T-helper 9 cell (primary cell): ENCODE measurements at regions not wholly inside any gene's neighbourhood (a gene's known extent, or its start where the extent isn't known, plus 50 kb on each side); places are given as distances from the start of the nearest gene placed in this dataset.

ENCODE experiments used
- DNase-seq: peaks from one replicate; pipeline ENCODE4 v3.0.0-alpha.2; 2020

DNA sequence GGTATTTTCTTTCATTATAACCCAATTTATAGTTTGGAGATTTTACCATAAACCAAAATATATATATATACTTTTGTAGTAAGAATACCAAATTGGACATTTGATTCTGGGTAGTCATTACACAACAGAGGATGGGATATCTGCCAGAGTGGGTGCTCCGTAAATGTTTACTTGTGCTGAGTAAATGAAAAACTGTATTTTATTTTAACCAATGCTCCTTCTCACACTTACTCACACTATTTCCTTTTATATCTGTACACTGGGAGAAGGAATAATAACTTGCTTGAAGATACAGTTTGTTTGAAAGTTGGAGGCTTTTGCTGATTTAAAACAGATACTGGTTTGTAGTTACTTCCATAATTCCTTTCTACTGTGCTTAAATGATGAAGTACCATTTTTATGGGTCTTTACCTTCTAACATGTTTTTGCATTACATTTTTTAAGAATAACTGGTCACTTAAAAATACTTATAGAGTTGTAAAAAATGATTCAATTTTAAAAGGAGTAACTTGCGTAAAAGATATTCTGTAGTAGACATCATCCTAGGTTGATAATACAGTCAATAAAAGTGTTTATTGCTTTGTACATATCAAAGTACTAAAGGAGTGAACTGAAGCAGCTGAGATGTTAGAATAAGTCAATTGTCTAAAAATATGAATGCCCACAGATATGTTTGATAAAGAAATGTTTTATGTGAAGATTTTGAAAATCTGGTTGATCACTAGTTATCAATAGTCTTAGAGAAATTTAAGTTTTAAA is 411.7 kb downstream of the UTRN start:
- DNase-seq: no peak

DNA sequence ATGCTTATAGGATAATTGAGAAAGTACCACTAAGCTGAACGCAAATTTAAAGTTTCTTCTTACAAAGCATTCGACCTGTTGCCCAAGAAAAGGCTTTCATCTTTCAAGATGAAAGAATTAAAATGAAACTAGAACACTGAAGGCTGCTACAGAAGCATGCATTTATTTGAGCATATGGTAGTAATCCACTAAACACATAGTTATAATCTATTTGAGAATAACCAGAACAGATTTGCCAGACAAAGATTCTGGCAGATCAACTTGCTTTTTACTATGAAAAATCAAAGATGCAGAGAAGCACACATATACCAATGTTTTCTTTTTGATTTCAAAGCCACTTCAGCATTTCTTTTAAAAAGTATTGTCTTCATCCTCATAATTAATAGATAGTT is 412.2 kb downstream of the UTRN start:
- no peak for DNase-seq

DNA sequence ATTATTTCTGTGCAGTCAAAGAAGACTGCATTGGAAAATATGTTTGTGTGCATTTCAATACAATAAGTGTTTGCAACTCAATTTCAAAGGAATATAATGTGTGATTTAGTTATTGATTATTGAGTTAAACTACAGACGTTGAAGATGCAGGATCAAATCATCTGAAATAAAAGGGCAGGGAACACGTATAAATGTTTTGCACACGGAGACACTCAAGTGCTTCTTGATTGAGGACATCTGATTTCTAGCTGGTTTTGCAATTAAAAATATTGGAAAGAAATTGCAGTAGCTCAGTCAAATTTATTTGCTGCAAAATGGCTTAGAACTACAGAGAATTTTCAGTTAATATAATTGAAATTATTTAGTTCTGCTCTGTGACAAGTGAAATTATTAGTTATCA is 412.7 kb downstream of the UTRN start:
- no peak for DNase-seq

DNA sequence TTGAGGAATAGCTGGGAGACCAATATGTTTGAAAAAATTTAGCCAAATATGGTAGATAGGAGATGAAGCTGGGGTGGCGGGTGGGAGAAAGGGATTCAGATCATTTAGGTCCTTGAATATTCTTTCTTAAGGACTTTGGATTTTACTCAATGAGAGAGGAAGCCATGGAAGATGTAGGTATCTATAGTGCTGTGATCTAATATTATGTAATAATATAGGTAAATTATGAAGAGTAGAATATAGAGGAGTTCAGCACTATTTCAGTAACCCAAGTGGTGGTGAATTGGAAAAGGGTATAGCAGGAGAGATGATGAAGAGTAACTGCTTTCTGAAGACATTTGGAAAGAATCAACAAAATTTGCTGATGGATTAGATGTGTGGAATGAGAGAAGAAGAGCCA is 417.6 kb downstream of the UTRN start:
- DNase-seq: no peak

DNA sequence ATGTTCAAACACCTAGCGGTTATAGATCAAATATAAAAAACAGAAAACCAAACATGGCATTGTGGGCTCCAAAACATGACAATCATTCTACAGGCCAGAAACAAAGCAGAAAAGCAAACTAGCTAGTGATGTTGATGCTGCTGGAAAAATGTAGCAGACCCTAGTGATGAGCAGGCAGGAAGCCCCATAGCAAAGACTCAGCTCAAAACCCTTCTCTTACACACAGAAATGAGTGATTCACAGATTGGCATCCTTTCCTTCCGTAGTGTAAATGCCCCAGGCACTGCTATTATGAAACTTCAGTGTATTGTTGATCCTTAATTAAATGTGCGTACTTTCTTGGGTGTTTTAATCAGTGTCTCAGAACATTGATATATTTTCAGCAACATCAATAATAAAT is 425.1 kb downstream of the UTRN start:
- no peak for DNase-seq

DNA sequence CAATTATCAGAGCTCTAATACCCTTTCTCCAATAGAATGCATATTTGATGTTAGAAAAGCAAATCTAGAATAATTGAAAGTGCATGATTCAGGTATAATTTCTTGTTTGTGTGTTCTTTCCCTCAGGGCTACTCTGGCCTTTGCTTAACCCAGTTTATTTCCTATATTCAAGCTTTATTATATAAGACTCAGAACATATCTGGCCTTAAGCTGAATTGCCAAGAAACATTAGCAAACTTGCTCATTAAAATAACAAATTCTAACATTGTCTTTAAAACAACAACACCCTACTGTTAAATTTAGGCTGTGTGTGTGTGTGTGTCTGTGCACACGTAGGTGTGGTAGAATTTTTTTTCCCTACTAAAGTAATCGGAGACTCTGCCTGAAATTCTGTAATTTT is 426.5 kb downstream of the UTRN start:
- DNase-seq: no peak

DNA sequence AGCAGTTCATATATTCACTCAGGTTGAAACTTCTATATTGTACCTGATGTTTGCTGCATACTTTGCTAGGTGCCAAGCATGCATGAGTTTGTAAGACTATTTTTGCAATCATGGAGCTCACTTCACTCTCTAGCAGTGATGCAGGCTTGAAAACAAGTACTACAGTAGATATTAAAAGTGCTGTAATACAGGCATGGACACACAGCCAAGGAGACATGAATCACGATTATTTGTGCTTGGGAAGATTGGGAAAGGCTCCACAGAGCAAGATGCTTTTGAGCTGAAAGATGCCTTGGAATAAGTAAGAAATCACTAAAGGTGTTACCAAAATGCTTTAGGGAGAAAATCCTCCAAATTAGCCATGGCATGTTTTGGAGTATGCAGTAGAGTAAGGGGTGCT is 427.4 kb downstream of the UTRN start:
- DNase-seq: no peak

DNA sequence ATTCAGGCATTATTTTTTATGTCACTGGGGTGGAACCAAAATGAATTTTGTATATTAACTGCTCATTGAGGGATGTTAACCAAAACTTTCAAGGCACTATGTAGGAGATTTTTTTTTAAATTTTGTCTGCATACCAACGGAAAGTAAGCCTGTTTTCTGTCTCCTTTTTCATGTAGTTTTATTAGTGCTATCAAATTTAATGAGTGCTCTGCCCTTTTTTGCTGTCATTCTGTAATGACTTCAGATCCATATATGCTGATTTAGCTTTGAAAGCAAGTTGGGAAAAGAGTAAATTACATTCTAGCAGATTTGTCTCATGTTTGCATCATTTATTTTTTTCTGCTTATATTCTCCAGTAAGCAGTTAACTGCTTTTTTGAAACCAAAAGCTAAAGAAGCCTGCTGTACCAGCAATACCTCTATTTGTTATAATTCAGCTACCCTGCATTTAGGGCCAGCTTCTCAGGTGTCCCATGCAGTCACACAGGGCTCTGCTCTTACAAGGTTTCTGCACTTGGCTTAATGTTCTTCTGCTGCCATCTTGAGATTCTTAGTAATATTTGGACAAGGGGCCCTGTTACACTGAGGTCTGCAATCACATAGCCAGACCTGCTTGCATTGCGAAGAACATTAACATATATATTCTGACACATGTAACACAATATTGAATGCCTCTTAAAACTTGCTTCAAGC is 429.0 kb downstream of the UTRN start:
- no peak for DNase-seq

DNA sequence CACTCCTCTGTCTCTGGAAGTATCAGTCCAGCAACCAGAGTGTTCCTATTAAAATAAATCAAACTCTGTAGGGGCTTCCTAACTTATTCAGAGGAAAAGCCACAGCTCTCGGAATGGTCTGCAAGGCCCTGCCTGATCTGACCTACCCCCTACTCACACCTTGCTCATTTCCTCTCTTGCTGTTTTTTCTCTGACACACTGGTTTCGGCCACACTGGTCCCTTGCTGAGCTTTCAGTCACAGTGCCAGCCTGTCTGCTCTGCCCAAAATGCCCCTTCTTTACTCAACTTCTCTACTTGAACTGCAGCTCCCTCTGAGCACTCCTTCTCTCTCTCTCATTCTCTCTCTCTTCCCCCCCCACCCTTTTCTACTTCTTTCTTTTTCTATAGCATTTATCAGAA is 430.2 kb downstream of the UTRN start:
- no peak for DNase-seq

DNA sequence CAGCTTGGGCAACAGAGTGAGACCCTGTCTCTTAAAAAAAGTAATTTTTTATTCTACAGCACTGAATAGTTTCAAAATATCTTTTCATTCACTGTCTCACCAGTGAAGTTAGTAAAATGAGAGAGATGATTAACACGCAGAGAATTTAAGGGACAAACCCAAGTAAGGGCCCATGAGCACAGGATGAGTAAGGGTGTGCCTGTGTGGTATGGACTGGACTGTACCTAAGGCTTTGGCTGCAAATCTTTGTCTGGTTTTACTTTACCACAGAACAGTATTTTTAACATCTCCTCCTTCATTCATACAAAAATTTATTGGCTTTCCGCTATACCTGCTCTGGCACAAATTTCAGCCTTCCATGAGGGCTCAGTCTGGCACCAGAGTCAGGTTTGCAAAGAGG is 433.3 kb downstream of the UTRN start:
- DNase-seq: no peak

DNA sequence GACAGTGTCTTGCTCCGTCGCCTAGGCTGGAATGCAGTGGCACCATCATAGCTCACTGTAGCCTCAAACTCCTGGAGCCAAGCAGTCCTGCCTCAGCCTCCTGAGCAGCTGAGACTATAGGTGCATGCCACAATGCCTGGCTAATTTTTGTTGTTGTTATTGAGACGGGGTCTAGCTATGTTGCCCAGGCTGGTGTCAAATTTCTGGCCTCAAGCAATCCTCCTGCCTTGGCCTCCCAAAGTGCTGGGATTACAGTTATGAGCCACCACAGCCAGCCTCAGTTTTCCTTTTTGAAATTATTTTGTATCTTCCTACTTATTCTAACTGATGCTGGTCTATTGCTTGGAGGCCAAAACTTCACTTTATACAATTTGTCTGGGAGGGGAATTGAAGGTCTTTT is 436.1 kb downstream of the UTRN start:
- DNase-seq: no peak

DNA sequence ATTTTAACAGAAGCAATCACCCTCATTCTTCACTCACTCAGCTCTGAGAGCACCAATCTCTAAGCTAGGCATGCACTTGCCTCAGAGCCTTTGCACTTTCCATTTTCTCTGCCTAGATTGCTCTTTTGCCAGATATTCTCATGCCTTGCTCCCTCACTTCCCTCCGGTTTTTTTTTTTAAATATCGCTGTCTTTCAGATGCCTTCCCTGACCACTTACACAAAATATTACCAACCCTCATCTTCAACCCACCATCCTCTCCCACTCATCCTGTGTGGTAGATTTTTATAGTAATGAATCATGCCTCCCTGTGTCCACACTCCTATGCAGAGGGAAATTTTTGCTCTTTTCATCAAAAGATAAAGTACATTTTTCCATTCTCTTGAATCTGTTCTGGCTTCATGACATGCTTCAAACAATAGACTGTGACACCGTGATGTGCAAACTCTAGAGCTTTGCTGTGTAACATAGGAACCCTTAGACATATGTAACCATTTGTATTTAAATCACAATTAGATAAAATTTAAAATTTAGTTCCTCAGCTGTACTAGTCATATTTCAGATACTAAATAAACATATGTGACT is 437.1 kb downstream of the UTRN start:
- no peak for DNase-seq

DNA sequence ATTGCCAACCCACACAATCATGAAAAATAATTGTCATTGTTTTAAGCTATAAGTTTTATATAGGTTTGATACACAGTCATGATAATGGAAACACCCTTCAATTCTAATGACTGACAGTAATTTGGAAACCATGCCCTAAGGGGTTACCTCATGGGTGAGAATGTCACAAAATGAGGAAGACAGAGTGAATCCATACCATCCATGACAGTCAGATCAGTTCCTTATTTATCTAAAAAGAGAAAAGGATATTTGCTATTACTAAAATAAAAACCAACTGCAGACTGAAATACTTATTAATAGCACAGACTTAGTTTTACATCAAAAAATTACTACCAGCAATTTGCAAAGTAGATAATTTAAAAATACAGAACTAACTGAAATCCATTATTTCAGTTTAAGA is 437.8 kb downstream of the UTRN start:
- no peak for DNase-seq

DNA sequence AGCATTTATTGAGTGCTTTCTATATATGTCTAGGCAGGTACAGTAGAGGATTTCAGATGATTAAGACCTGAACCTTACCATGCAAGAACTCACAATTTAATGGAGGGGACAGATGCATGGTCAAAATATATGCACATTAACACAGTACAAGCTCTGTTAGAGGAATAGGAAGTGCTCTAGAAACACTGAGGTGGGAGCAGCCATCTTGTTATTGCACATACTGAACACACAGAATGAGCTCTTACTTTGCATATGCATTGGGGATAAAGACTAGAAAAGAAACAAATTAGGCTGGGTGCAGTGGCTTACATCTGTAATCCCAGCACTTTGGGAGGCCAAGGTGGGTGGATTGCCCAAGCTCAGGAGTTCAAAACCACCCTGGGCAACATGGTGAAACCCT is 438.3 kb downstream of the UTRN start:
- no peak for DNase-seq

DNA sequence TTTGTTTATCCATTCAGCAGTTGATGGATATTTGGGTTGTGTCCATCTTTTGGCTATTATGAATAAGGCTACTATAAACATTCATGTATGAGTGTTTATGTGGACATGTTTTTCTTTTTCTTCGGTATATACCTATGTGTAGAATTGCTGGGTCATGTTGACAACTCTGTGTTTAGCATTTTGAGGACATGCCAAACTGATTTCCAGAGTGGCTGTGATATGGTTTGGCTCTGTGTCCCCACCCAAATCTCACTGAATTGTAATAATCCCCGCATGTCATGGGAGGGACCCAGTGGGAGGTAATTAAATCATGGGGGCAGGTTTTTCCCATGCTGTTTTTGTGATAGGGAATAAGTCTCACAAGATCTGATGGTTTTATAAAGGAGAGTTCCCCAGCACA is 439.7 kb downstream of the UTRN start:
- DNase-seq: no peak

DNA sequence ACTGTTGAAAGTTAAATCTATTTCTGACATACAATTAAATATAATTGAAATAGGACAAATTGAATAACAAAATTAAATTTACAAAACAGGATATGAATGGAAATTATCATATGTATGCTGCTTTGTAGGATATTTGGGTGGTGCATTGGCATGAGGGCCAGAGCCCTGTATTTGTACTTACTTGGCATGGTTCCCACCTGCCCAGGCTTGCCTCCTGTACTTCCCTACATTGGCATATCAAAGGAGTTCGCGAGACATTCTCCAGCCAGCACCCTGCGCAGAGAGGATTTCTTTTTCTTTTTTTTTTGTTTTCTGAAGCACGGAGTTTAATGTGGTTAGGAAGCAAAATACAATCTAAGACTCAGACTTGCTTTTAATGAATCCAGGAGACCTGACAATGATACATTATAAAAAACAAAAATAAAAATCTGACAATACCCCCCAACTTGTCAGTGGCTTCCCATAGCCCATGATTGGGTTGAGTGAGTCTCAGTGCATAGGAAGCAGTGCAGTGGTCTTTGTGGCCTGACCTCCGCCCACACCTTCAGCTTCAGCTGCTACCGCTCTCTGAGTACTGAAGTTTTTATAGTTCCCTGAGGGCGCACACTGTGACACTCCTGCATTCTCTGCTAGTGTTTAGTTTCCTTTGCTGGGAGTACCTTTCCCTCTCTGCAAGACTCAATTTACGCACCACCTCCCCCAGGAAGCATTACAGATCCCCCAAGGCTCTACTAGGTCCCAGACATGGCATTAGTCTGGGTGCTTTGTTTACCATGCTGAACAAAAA is 440.8 kb downstream of the UTRN start:
- no peak for DNase-seq

DNA sequence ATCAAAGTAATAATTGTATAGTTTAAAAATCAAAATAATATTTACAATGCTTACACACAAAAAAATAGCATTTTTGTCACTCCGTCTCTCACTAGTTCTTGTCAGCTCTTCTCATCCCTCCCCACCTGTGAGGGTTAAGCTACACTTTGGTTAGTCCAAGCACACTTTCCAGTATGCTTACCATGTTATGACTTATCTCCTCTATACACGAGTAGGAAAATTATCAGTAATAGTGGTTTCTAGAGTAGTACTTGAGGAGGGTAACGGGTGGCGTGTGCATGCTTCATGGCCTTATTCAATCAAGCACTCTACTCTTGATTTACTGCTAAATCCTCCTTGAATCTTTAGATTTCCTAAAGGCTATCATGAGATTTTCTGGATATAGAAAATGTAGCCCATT is 443.7 kb downstream of the UTRN start:
- no peak for DNase-seq

DNA sequence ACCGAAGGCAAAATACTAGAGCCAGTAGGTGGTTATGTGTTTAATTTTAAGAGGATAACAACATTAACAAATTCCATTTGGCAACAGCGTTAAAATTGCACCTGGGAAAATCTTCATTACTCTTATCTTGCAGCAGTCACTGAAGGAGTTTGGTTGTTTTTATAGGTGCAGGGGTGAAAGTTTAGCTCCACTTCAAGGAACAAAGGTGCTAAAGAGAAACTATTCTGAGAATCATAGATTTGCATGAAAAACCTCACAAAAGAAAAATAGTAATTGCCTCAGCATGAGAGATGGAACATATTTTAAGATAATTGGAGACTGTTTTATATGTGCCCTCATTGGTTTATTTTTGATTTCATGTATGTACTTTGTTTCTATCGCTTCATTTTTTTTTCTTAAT is 444.4 kb downstream of the UTRN start:
- no peak for DNase-seq

DNA sequence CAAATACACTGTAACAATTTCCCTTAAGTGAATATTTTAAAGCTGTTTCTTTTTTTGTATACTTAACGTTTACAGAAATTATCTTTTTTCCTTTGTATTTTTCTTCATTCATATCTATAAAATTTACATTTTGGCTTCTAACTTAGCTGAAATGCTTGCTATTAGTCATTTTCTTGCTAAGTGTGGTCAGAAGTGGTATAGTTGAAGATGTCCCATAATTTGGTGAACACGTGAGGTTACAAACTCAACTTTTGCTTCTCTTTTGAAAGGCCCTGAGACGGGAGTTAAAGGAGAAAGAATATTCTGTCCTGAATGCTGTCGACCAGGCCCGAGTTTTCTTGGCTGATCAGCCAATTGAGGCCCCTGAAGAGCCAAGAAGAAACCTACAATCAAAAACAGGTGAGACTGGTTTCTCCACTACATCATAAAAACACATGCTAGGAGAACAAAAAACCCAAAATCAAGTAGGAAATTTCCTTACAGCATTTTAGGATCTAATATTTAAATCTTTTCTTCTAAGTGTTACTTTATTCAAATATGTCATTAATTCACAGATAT is 445.0 kb downstream of the UTRN start:
- DNase-seq: no peak

DNA sequence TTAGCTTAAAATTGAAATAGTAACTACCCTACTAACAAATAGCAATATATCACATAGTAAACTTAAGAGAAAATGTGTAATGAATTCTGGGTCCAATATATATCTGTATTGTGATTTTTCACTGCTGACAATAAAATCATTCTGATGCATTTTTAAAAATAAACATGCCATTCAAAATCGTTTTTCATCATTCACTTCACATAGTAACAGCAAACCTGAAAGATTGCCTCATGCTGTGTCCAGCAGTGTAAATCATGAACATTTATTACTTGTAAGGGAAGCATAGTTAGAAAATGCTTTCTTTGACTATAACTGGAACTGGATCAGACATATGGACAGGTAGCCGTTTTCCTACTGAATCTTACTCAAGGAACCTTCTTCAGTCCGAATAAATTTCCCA is 446.1 kb downstream of the UTRN start:
- DNase-seq: no peak

DNA sequence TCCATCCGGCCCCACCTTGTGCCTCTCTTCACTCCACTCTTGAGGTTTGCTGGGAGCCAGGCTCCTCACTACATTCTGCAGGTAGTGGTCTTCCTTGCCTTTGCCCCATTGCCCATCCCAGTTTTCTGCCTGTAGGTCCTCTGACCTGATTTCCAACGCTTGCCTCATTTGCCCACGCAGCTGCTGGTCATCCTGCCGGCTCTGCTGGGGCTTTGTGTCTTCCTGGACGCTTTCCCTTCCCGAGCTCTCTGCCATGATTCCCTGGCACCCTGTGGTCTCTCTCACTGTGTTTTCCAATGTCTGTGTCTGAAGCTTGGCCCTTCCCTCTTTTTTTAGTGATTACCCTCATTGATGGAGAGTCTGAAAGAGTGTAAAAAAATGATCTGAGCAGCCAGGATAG is 451.6 kb downstream of the UTRN start:
- DNase-seq: no peak

DNA sequence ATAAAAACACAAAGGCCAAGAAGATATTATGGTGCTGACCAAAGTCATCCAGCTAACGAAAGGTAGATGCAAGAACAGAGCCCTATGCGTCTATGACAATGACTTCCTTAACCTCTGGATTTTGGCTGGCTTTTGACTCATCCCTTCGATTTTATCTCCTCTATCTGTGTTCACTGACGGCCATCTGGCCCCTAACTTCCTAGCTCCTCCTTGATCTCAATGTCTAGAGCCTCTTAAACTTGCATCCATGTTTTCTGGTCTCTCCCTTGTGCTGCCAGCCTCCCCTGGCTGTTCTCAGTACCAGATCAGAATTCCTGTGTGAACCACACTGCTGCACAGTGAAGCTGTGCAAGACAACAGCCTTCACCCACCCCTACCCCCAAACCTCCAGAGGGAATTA is 452.9 kb downstream of the UTRN start:
- no peak for DNase-seq

DNA sequence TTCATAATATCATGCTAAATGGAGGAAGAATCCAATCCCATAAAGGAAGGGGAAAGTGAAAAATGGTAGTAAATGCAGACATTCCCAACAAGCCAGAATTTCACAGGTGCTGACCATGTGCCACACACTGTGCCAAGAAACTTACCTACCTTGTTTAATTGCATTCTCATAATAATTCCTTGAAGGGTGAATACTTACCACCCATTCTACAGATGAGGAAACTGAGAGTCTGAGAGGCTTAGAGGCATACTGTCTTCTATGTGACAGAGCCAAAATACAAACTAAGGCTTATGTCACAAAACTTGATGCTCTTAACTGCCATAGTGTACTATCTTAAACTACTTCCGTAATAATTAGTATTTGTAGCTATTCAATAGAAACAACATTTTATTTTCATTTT is 454.7 kb downstream of the UTRN start:
- no peak for DNase-seq
